ENCODE measurements at regions not wholly inside any gene's neighbourhood (a gene's known extent, or its start where the extent isn't known, plus 50 kb on each side); places are given as distances from the start of the nearest gene placed in this dataset.

DNA sequence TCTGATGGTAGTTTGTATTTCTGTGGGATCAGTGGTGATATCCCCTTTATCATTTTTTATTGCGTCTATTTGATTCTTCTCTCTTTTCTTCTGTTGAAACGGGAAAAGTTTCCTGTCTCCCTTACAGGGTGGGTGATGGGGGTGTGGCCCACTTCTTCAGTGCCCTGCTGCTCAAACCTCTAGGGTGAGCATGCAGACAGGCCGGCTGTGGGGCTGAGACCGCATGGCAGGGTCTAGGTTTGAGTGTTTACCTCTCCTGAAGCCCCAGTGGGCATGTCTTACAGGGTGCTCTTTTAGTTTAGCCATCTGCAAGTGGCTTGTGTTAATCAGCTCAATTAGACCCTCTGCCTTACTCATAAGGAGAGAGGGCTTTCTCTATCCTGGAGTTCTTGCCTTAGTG is 450.0 kb upstream of the EPHA3 start:
- Mint-ChIP-seq H3K4me1 (no peaks in the 10 kb centered on the region; the same call in 2 of the 3 replicates), H3K9me3 (peaks cover 5% of the 10 kb centered on the region; the same call in 2 of the 3 replicates), H3K27me3 (ENCODE audit: insufficient read depth, low read depth, poor library complexity) (no peaks in the 10 kb centered on the region), H3K4me3 (no peak overlapping the region), H3K36me3 (ENCODE audit: low read depth) (peaks cover 5% of the 10 kb centered on the region; the same call in 2 of the 3 replicates), H3K27ac (no peak overlapping the region)
- TF ChIP-seq JUNB (IDR thresholded peaks at IDR 0.05; ENCODE audit: unreplicated experiment) = no peak
- TF ChIP-seq, protein P1, sequence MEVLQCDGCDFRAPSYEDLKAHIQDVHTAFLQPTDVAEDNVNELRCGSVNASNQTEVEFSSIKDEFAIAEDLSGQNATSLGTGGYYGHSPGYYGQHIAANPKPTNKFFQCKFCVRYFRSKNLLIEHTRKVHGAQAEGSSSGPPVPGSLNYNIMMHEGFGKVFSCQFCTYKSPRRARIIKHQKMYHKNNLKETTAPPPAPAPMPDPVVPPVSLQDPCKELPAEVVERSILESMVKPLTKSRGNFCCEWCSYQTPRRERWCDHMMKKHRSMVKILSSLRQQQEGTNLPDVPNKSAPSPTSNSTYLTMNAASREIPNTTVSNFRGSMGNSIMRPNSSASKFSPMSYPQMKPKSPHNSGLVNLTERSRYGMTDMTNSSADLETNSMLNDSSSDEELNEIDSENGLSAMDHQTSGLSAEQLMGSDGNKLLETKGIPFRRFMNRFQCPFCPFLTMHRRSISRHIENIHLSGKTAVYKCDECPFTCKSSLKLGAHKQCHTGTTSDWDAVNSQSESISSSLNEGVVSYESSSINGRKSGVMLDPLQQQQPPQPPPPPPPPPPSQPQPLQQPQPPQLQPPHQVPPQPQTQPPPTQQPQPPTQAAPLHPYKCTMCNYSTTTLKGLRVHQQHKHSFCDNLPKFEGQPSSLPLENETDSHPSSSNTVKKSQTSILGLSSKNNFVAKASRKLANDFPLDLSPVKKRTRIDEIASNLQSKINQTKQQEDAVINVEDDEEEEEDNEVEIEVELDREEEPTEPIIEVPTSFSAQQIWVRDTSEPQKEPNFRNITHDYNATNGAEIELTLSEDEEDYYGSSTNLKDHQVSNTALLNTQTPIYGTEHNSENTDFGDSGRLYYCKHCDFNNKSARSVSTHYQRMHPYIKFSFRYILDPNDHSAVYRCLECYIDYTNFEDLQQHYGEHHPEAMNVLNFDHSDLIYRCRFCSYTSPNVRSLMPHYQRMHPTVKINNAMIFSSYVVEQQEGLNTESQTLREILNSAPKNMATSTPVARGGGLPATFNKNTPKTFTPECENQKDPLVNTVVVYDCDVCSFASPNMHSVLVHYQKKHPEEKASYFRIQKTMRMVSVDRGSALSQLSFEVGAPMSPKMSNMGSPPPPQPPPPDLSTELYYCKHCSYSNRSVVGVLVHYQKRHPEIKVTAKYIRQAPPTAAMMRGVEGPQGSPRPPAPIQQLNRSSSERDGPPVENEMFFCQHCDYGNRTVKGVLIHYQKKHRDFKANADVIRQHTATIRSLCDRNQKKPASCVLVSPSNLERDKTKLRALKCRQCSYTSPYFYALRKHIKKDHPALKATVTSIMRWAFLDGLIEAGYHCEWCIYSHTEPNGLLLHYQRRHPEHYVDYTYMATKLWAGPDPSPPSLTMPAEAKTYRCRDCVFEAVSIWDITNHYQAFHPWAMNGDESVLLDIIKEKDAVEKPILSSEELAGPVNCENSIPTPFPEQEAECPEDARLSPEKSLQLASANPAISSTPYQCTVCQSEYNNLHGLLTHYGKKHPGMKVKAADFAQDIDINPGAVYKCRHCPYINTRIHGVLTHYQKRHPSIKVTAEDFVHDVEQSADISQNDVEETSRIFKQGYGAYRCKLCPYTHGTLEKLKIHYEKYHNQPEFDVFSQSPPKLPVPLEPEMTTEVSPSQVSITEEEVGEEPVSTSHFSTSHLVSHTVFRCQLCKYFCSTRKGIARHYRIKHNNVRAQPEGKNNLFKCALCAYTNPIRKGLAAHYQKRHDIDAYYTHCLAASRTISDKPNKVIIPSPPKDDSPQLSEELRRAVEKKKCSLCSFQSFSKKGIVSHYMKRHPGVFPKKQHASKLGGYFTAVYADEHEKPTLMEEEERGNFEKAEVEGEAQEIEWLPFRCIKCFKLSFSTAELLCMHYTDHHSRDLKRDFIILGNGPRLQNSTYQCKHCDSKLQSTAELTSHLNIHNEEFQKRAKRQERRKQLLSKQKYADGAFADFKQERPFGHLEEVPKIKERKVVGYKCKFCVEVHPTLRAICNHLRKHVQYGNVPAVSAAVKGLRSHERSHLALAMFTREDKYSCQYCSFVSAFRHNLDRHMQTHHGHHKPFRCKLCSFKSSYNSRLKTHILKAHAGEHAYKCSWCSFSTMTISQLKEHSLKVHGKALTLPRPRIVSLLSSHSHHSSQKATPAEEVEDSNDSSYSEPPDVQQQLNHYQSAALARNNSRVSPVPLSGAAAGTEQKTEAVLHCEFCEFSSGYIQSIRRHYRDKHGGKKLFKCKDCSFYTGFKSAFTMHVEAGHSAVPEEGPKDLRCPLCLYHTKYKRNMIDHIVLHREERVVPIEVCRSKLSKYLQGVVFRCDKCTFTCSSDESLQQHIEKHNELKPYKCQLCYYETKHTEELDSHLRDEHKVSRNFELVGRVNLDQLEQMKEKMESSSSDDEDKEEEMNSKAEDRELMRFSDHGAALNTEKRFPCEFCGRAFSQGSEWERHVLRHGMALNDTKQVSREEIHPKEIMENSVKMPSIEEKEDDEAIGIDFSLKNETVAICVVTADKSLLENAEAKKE (CRISPR knock-in tag; IDR thresholded peaks at IDR 0.05) = no peak
- no peak for TF ChIP-seq EZH2phosphoT487 (IDR thresholded peaks at IDR 0.05; ENCODE audit: unreplicated experiment)
- Histone ChIP-seq H3K4me1 (ENCODE audit: insufficient read depth) (no peaks in the 10 kb centered on the region), H3K27ac (ENCODE audit: low read depth) (no peak overlapping the region), H3K9me2 (ENCODE audit: insufficient read depth) (no peaks in the 10 kb centered on the region), H3K27me3 (ENCODE audit: insufficient read depth) (no peaks in the 10 kb centered on the region), H2AFZ (no peak overlapping the region), H4K20me1 (replicated peaks; ENCODE audit: insufficient read depth) (no peaks in the 10 kb centered on the region), H3K4me3 (no peak overlapping the region), H3K36me3 (ENCODE audit: insufficient read depth) (no peaks in the 10 kb centered on the region), H3K79me2 (replicated peaks; ENCODE audit: insufficient read depth) (no peaks in the 10 kb centered on the region), H3K4me2 (no peak overlapping the region), H3F3A (replicated peaks; ENCODE audit: low read depth) (no peaks in the 10 kb centered on the region)
- DNase-seq (ENCODE audit: low spot score) (no peak), ATAC-seq (no peak)

DNA sequence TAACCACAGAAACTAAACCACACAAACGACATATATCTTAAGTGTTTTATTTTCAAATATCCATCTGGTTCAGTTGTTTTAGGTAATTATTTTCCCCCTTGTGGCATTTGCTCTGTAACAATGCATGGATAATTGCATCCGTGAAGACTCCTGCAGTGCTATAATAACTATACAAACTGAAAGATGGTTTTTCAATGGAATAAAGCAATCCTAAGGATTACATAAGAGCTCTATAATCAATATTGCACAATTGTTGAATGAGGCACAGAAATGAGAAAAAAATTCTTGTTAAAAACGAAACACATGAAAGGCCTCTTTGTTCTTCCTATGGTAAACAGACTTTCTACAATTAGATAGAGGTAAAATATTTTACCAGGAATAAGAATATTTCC is 446.0 kb upstream of the EPHA3 start:
- Mint-ChIP-seq H3K4me3 (no peak overlapping the region), H3K36me3 (ENCODE audit: low read depth) (peaks cover 5% of the 10 kb centered on the region; the same call in 2 of the 3 replicates)
- H3K4me2 ChIP-seq = no peak overlapping the region
- TF ChIP-seq, protein P1 (CRISPR knock-in tag; IDR thresholded peaks at IDR 0.05) = no peak
- TF ChIP-seq STAT1 (IDR thresholded peaks at IDR 0.05; ENCODE audit: unreplicated experiment) (no peak), NANOG (IDR thresholded peaks at IDR 0.05; ENCODE audit: borderline replicate concordance) (no peak), CREB1 (CRISPR knock-in tag; IDR thresholded peaks at IDR 0.05; ENCODE audit: low read depth) (no peak), EZH2phosphoT487 (IDR thresholded peaks at IDR 0.05; ENCODE audit: unreplicated experiment) (no peak), ZNF331 (CRISPR knock-in tag; IDR thresholded peaks at IDR 0.05; ENCODE audit: low read depth) (no peak)

More for the DNA sequence above, 446.0 kb upstream of the EPHA3 start:
- Histone ChIP-seq H3K36me3 (ENCODE audit: insufficient read depth) (no peaks in the 10 kb centered on the region), H3K4me3 (no peak overlapping the region), H3F3A (replicated peaks; ENCODE audit: low read depth) (no peaks in the 10 kb centered on the region), H3K27ac (ENCODE audit: low read depth) (no peak overlapping the region), H3K9me2 (ENCODE audit: insufficient read depth) (no peaks in the 10 kb centered on the region), H3K79me2 (replicated peaks; ENCODE audit: insufficient read depth) (no peaks in the 10 kb centered on the region), H3K4me1 (ENCODE audit: insufficient read depth) (no peaks in the 10 kb centered on the region), H3K27me3 (ENCODE audit: insufficient read depth) (no peaks in the 10 kb centered on the region), H2AFZ (no peak overlapping the region), H4K20me1 (replicated peaks; ENCODE audit: insufficient read depth) (no peaks in the 10 kb centered on the region)
- no peak for ATAC-seq
- H3K27me3 Mint-ChIP-seq (ENCODE audit: insufficient read depth, low read depth, poor library complexity) = no peaks in the 10 kb centered on the region
- H3K4me1 Mint-ChIP-seq = no peaks in the 10 kb centered on the region; the same call in 2 of the 3 replicates
- DNase-seq (ENCODE audit: low spot score) = no peak
- H3K9me3 Mint-ChIP-seq = peaks cover 5% of the 10 kb centered on the region; the same call in 2 of the 3 replicates
- no peak overlapping the region for H3K27ac Mint-ChIP-seq

Data from GM23338 (cell line).